Cardiac fibroblast (primary cell): ENCODE measurements at regions not wholly inside any gene's neighbourhood (a gene's known extent, or its start where the extent isn't known, plus 50 kb on each side); places are given as distances from the start of the nearest gene placed in this dataset.
"Not testable (repeated sequence)": the region's sequence is repeated elsewhere in the genome, so short reads cannot be mapped to it uniquely, and the experiment has no call there.

Experiments used
- DNase-seq, 2 donors: peaks; one replicate each; pipeline versions ENCODE4 v3.0.0 to v3.0.0-alpha.2; 2010; ENCODE audit warnings: low read depth in 2 of 2
- H3K4me3 ChIP-seq, 2 donors: replicated peaks in 1 of 2; 1 replicate in 1 of 2; 2 replicates in 1 of 2; pipeline ENCODE4 v1.5.1; 2011; ENCODE audit warnings: low read depth in 2 of 2, low read length in 2 of 2, mild to moderate bottlenecking in 2 of 2, moderate library complexity in 1 of 2
- TF ChIP-seq, protein P1 (sequence below): IDR thresholded peaks from one replicate; pipeline ENCODE4 v1.5.1; 2011; ENCODE audit warnings: low read depth, mild to moderate bottlenecking, low read length, inconsistent platforms

DNA sequence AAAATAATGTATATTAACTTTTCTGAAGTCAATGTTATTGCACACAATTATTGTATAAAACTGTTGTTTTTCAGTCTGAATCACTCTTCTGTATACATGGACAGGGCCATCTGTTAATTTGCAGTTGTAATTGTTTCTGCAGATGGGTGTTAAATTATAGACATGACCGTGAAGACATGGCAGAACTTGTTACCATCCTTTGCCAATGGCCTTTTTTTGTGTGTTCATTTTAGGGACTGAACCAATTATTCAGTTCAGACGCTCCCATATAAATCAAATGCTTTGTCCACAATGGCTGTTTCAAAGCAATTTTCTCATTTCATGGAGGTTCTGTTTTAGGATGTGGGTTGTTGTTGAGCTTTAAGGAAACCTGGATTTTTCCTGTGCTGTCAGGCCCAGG, 533.7 kb downstream of the DOK5 start:
- TF ChIP-seq, protein P1, sequence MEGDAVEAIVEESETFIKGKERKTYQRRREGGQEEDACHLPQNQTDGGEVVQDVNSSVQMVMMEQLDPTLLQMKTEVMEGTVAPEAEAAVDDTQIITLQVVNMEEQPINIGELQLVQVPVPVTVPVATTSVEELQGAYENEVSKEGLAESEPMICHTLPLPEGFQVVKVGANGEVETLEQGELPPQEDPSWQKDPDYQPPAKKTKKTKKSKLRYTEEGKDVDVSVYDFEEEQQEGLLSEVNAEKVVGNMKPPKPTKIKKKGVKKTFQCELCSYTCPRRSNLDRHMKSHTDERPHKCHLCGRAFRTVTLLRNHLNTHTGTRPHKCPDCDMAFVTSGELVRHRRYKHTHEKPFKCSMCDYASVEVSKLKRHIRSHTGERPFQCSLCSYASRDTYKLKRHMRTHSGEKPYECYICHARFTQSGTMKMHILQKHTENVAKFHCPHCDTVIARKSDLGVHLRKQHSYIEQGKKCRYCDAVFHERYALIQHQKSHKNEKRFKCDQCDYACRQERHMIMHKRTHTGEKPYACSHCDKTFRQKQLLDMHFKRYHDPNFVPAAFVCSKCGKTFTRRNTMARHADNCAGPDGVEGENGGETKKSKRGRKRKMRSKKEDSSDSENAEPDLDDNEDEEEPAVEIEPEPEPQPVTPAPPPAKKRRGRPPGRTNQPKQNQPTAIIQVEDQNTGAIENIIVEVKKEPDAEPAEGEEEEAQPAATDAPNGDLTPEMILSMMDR, result no peak
- H3K4me3 ChIP-seq, result no peak overlapping the region
- DNase-seq, result no peak

DNA sequence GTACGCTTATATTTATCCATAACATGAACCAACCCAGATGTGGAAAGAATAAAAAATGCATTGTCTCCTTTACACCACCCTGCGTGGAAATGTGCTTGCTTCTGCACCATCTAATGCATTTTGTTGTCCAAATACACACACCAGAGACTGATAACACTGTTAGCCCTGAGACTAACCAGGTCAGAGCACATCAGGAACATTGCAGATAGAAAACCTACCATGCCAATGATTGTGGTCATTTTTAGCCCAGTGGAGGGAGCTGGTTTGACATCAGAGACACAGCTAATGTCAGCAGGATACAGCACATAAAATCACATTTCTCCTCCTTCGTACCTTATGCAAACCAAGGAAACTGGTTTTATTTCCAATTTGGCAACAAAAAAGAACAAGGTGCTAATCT, 528.7 kb downstream of the DOK5 start:
- no peak overlapping the region for H3K4me3 ChIP-seq
- TF ChIP-seq, protein P1, result no peak
- no peak for DNase-seq

DNA sequence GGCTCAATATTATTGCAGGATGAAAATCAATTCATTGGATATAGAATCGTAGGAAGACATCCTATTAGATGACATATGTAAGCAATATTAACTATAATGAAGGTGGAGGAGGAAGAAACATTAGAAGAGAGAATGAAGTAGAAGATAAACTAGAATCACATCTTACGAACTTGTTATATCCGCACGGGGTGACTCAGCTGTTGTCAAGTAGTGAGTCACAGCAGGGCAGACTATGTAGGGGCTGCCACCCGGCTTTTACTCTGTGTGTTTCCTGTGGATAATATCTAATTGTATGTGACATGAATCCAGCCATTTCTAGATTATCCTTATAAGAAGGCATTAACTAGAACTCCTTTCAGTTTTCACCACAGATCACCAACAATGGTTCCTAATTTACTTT, 520.2 kb downstream of the DOK5 start:
- DNase-seq, result no peak

DNA sequence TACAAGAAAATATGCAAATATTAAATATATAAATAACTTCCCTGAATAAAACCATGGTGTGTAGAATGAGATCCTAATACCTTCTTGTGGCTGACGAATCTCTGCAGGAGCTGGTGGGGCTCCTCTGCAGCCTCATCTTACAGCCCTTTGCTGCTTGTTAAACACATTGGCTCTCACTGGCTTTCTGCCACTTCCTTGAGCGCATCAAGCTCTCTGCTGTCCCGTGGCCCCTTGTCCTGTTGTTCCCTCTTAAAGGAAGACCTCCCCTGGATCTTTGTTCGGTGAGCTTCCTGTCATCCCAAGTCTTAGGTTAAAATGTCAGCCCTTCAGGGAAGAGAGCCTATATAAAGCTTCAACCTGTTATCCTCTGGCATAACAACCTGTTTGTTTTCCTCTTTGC, 519.6 kb downstream of the DOK5 start:
- no peak overlapping the region for H3K4me3 ChIP-seq
- no peak for DNase-seq
- TF ChIP-seq, protein P1, result no peak

More for the DNA sequence above, 520.2 kb downstream of the DOK5 start:
- TF ChIP-seq, protein P1, result no peak
- no peak overlapping the region for H3K4me3 ChIP-seq

DNA sequence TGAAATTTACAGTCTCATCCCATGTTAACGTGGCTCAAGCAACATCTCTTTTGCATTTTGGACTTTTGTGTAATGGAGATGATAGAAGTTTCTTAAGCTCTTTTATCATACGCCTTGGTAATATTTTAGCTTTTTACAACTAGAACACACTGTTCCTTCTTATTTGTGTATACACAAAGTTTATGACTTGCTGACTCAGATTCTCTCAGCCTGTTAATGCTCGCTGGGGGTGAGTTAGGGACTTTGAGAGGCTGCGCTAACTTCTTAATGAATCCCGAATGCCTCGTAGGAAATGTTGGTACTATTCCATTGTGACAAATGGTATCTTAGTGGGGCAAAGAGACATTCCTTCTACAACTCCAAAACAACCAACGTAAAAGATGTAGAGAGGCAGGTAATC, 509.7 kb downstream of the DOK5 start:
- no peak for DNase-seq
- no peak overlapping the region for H3K4me3 ChIP-seq
- TF ChIP-seq, protein P1, result no peak

DNA sequence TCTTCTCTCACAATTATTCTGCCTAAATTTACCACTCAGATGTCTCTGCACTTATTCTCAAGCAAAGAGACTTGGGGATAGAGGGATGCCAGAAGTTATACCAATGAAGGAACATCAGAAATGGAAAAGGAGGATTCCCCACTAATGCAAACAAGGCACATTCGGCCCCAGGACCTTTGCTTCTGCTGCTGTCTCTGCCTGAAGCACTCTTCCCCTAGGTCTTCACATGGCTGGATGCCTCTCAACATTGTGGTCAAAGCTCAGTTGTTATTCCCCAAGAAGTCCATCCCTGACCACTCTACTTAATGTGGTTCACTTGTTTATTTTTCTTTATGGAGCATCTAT, 508.7 kb downstream of the DOK5 start:
- TF ChIP-seq, protein P1, result no peak
- no peak for DNase-seq
- H3K4me3 ChIP-seq, result no peak overlapping the region

GRCh38 chr20:54983394-54984103, 508.2 kb downstream of the DOK5 start:
- H3K4me3 ChIP-seq, DNase-seq: not testable (repeated sequence)
